Left ventricle myocardium inferior (tissue), 1 donor: ENCODE measurements at regions not wholly inside any gene's neighbourhood (a gene's known extent, or its start where the extent isn't known, plus 50 kb on each side); places are given as distances from the start of the nearest gene placed in this dataset.

Experiments
- DNase-seq: peaks from one replicate; pipeline ENCODE4 v3.0.0-alpha.2; 2020
- H3K27ac ChIP-seq: fragments of 200-600 bp; replicated peaks from 2 replicates; pipeline ENCODE4 v1.8.0; 2021
- H3K27me3 ChIP-seq: fragments of 200-600 bp; 2 replicates; pipeline ENCODE4 v1.8.0; 2021; ENCODE audit warnings: low read depth
- H3K36me3 ChIP-seq: fragments of 200-600 bp; 2 replicates; pipeline ENCODE4 v1.8.0; 2021
- H3K4me1 ChIP-seq: fragments of 200-600 bp; 2 replicates; pipeline ENCODE4 v1.8.0; 2021
- H3K4me3 ChIP-seq: fragments of 200-600 bp; 2 replicates; pipeline ENCODE4 v1.8.0; 2021; ENCODE audit warnings: mild to moderate bottlenecking, moderate library complexity
- H3K9me3 ChIP-seq: fragments of 200-600 bp; replicated peaks from 2 replicates; pipeline ENCODE4 v1.8.0; 2021
- CTCF ChIP-seq: fragments of 200-600 bp; IDR thresholded peaks from 2 replicates; pipeline ENCODE4 v1.8.0; 2021; ENCODE audit warnings: antibody characterized with exemption, mild to moderate bottlenecking, borderline replicate concordance
- intact Hi-C: fragments of 100-400 bp; cut with micrococcal nuclease; formaldehyde crosslinking; loops from one replicate; pipeline ENCODE4 v1.11.0; 2022
- donor health status: DM: no; HTN: yes; CAD: no; lungs with severe emphysema.

GRCh38 chr3:40593351-40593750 lies 68.6 kb downstream of the ZNF621 start:
- intact Hi-C loops = no loop called here
- no peaks in the 10 kb centered on the region for H3K36me3 ChIP-seq
- H3K9me3 ChIP-seq = no peaks in the 10 kb centered on the region
- TF ChIP-seq CTCF = no peak
- no peak overlapping the region for H3K4me3 ChIP-seq
- DNase-seq = no peak
- no peaks in the 10 kb centered on the region for H3K4me1 ChIP-seq
- H3K27ac ChIP-seq = no peak overlapping the region
- no peaks in the 10 kb centered on the region for H3K27me3 ChIP-seq

GRCh38 chr3:40597441-40597840 lies 72.7 kb downstream of the ZNF621 start:
- no peak overlapping the region for H3K4me3 ChIP-seq
- peaks cover 4% of the 10 kb centered on the region for H3K9me3 ChIP-seq
- no peaks in the 10 kb centered on the region for H3K4me1 ChIP-seq
- no peak for DNase-seq
- no peaks in the 10 kb centered on the region for H3K36me3 ChIP-seq
- no peak for TF ChIP-seq CTCF
- intact Hi-C loops = no loop called here
- no peaks in the 10 kb centered on the region for H3K27me3 ChIP-seq
- no peak overlapping the region for H3K27ac ChIP-seq

GRCh38 chr3:40598338-40598737 lies 73.6 kb downstream of the ZNF621 start:
- no peak for DNase-seq
- TF ChIP-seq CTCF = no peak
- intact Hi-C loops = no loop called here
- H3K36me3 ChIP-seq = no peaks in the 10 kb centered on the region
- H3K4me1 ChIP-seq = no peaks in the 10 kb centered on the region
- H3K4me3 ChIP-seq = no peak overlapping the region
- H3K27ac ChIP-seq = no peak overlapping the region
- H3K9me3 ChIP-seq = peaks cover 7% of the 10 kb centered on the region
- H3K27me3 ChIP-seq = no peaks in the 10 kb centered on the region

- H3K4me3 ChIP-seq = no peak overlapping the region
- TF ChIP-seq CTCF = no peak
- intact Hi-C loops = no loop called here
- no peaks in the 10 kb centered on the region for H3K4me1 ChIP-seq
- peaks cover 7% of the 10 kb centered on the region for H3K9me3 ChIP-seq
- DNase-seq = no peak
- no peak overlapping the region for H3K27ac ChIP-seq
- H3K36me3 ChIP-seq = no peaks in the 10 kb centered on the region
- H3K27me3 ChIP-seq = no peaks in the 10 kb centered on the region
Measured at GRCh38 chr3:40598962-40599361, 74.2 kb downstream of the ZNF621 start.

GRCh38 chr3:40602778-40603385 lies 78.1 kb downstream of the ZNF621 start:
- H3K27me3 ChIP-seq = no peaks in the 10 kb centered on the region
- H3K9me3 ChIP-seq = peaks cover 7% of the 10 kb centered on the region
- no peak overlapping the region for H3K4me3 ChIP-seq
- no peak overlapping the region for H3K27ac ChIP-seq
- TF ChIP-seq CTCF = no peak
- H3K36me3 ChIP-seq = no peaks in the 10 kb centered on the region
- no peaks in the 10 kb centered on the region for H3K4me1 ChIP-seq
- intact Hi-C loops = no loop called here
- DNase-seq = no peak
